ENCODE measurements at regions not wholly inside any gene's neighbourhood (a gene's known extent, or its start where the extent isn't known, plus 50 kb on each side); places are given as distances from the start of the nearest gene placed in this dataset.
A peak's percentile ranks its signal among the peaks of the same experiment; 100 is the strongest.
"Not testable (repeated sequence)": the region's sequence is repeated elsewhere in the genome, so short reads cannot be mapped to it uniquely, and the experiment has no call there.

- ATAC-seq, result no peak
Measured at GRCh38 chr9:107809871-107810460, 320.4 kb upstream of the KLF4 start.

GRCh38 chr9:107807183-107807582 lies 317.6 kb upstream of the KLF4 start:
- no peak for ATAC-seq

- ATAC-seq, result no peak
Measured at GRCh38 chr9:107805201-107805600, 315.6 kb upstream of the KLF4 start.

- ATAC-seq, result no peak
Measured at GRCh38 chr9:107794259-107794658, 304.7 kb upstream of the KLF4 start.

GRCh38 chr9:107793541-107793940 lies 304.0 kb upstream of the KLF4 start:
- no peak for ATAC-seq

- no peak for ATAC-seq
Measured at GRCh38 chr9:107792596-107792995, 303.0 kb upstream of the KLF4 start.

- no peak for ATAC-seq
Measured at GRCh38 chr9:107792006-107792405, 302.4 kb upstream of the KLF4 start.

- ATAC-seq, result no peak
Measured at GRCh38 chr9:107789001-107789700, 299.6 kb upstream of the KLF4 start.

GRCh38 chr9:107786561-107786960 lies 297.0 kb upstream of the KLF4 start:
- ATAC-seq, result no peak

GRCh38 chr9:107784235-107784958 lies 294.8 kb upstream of the KLF4 start:
- no peak for ATAC-seq

- no peak for ATAC-seq
Measured at GRCh38 chr9:107782789-107783188, 293.2 kb upstream of the KLF4 start.

GRCh38 chr9:107782381-107782780 lies 292.8 kb upstream of the KLF4 start:
- no peak for ATAC-seq

- ATAC-seq, result no peak
Measured at GRCh38 chr9:107780960-107781359, 291.4 kb upstream of the KLF4 start.

GRCh38 chr9:107779731-107780130 lies 290.2 kb upstream of the KLF4 start:
- ATAC-seq, result no peak

- no peak for ATAC-seq
Measured at GRCh38 chr9:107778661-107779060, 289.1 kb upstream of the KLF4 start.

GRCh38 chr9:107774099-107774498 lies 284.5 kb upstream of the KLF4 start:
- ATAC-seq, result not testable (repeated sequence)

- no peak for ATAC-seq
Measured at GRCh38 chr9:107772988-107773387, 283.4 kb upstream of the KLF4 start.

- no peak for ATAC-seq
Measured at GRCh38 chr9:107770716-107771115, 281.1 kb upstream of the KLF4 start.

- no peak for ATAC-seq
Measured at GRCh38 chr9:107768224-107768623, 278.7 kb upstream of the KLF4 start.

GRCh38 chr9:107767711-107768110 lies 278.1 kb upstream of the KLF4 start:
- ATAC-seq, result no peak

GRCh38 chr9:107763469-107763868 lies 273.9 kb upstream of the KLF4 start:
- ATAC-seq, result not testable (repeated sequence)

- ATAC-seq, result no peak
Measured at GRCh38 chr9:107761307-107761706, 271.7 kb upstream of the KLF4 start.

- ATAC-seq, result peak in 1 of 2 donors; percentile 10
Measured at GRCh38 chr9:107760469-107761242, 271.1 kb upstream of the KLF4 start.

All from activated CD4-positive, CD25-positive, alpha-beta regulatory T cell treated with anti-CD3 and anti-CD28 coated beads, Interleukin-2, amount 50 U/mL, for 24 hours (primary cell).